ENCODE measurements at regions not wholly inside any gene's neighbourhood (a gene's known extent, or its start where the extent isn't known, plus 50 kb on each side); places are given as distances from the start of the nearest gene placed in this dataset.

- TF ChIP-seq POLR2A (IDR thresholded peaks at IDR 0.05): no peak
- TF ChIP-seq, protein P1, sequence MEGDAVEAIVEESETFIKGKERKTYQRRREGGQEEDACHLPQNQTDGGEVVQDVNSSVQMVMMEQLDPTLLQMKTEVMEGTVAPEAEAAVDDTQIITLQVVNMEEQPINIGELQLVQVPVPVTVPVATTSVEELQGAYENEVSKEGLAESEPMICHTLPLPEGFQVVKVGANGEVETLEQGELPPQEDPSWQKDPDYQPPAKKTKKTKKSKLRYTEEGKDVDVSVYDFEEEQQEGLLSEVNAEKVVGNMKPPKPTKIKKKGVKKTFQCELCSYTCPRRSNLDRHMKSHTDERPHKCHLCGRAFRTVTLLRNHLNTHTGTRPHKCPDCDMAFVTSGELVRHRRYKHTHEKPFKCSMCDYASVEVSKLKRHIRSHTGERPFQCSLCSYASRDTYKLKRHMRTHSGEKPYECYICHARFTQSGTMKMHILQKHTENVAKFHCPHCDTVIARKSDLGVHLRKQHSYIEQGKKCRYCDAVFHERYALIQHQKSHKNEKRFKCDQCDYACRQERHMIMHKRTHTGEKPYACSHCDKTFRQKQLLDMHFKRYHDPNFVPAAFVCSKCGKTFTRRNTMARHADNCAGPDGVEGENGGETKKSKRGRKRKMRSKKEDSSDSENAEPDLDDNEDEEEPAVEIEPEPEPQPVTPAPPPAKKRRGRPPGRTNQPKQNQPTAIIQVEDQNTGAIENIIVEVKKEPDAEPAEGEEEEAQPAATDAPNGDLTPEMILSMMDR (IDR thresholded peaks at IDR 0.05): no peak
These were observed 1191.3 kb upstream of the TENM3 start for GRCh38 chr4:181051931-181052330.
